ENCODE measurements at regions not wholly inside any gene's neighbourhood (a gene's known extent, or its start where the extent isn't known, plus 50 kb on each side); places are given as distances from the start of the nearest gene placed in this dataset.

DNA sequence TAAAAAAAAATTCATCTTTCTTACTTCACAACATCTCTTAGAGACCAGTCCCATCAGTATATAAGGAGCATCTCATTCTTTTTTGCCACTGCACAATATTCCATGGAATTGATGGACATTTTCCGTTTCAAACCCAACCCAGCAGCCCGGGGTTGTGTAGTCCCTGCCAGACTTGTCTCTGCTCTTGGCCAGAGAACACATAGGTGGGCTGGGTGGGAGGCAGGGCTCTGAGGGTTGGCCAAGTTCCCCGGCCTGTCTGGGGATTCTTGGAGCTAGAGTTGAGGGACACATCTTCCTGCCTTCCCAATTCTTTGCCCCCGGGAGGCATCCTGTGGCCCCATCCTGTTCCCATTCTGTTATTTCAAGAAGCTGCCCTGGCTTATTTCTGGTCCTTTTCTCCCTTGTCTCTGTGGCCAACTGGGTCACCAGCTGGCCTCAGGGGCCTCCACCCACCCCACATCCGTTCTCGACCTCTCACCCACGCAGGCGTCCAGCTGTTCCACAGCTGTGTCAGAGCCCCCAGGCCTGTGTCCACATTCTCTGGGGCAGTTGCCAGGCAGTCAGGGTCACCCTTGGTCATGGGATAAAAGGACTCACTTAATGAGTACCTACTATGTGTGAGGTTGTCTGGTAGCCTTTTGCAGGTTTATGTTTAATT lies 52.0 kb upstream of the CCDC63 start:
- Histone ChIP-seq H3K27me3 (no peaks in the 10 kb centered on the region), H3K9me3 (peaks cover 0 to 2% of the 10 kb centered on the region in 2 donors), H3K36me3 (no peaks in the 10 kb centered on the region), H3K4me1 (no peaks in the 10 kb centered on the region), H3K4me3 (no peak overlapping the region), H3K27ac (no peak overlapping the region)
- no peak for TF ChIP-seq POLR2A (IDR thresholded peaks at IDR 0.05)
- TF ChIP-seq, protein P1, sequence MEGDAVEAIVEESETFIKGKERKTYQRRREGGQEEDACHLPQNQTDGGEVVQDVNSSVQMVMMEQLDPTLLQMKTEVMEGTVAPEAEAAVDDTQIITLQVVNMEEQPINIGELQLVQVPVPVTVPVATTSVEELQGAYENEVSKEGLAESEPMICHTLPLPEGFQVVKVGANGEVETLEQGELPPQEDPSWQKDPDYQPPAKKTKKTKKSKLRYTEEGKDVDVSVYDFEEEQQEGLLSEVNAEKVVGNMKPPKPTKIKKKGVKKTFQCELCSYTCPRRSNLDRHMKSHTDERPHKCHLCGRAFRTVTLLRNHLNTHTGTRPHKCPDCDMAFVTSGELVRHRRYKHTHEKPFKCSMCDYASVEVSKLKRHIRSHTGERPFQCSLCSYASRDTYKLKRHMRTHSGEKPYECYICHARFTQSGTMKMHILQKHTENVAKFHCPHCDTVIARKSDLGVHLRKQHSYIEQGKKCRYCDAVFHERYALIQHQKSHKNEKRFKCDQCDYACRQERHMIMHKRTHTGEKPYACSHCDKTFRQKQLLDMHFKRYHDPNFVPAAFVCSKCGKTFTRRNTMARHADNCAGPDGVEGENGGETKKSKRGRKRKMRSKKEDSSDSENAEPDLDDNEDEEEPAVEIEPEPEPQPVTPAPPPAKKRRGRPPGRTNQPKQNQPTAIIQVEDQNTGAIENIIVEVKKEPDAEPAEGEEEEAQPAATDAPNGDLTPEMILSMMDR (IDR thresholded peaks at IDR 0.05), result no peak
- peak; percentile 18 to 35 for DNase-seq
- intact Hi-C loops (cut with DNase I; ENCODE audit: low total_unique reads), result no loop called here

DNA sequence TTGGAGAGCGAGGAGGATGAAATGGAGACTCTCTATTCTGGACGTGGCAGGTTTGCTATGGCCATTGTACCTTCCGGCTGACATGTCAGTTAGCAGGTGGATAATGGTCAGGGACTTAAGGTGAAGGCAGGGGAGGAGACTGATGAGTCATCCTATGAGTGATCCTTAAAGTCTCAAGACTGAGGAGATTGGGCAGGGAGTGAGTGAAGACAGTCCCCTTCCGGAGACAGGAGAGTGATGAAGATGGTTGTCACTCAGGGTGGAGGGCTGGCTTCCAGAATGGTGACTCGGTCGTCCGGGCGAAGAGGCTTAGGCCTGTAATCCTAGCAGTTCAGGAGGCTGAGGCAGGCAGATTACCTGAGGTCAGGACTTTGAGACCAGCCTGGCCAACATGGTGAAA lies 49.8 kb upstream of the CCDC63 start:
- intact Hi-C loops (cut with DNase I; ENCODE audit: low total_unique reads), result no loop called here
- H3K9me3 ChIP-seq, result peaks cover 0 to 3% of the 10 kb centered on the region in 2 donors
- no peak overlapping the region for H3K4me3 ChIP-seq
- TF ChIP-seq, protein P1 (IDR thresholded peaks at IDR 0.05), result no peak
- no peak for TF ChIP-seq POLR2A (IDR thresholded peaks at IDR 0.05)
- H3K4me1 ChIP-seq, result no peaks in the 10 kb centered on the region
- H3K27me3 ChIP-seq, result no peaks in the 10 kb centered on the region
- no peak overlapping the region for H3K27ac ChIP-seq
- DNase-seq, result no peak
- H3K36me3 ChIP-seq, result no peaks in the 10 kb centered on the region
